ENCODE measurements at regions not wholly inside any gene's neighbourhood (a gene's known extent, or its start where the extent isn't known, plus 50 kb on each side); places are given as distances from the start of the nearest gene placed in this dataset.

DNA sequence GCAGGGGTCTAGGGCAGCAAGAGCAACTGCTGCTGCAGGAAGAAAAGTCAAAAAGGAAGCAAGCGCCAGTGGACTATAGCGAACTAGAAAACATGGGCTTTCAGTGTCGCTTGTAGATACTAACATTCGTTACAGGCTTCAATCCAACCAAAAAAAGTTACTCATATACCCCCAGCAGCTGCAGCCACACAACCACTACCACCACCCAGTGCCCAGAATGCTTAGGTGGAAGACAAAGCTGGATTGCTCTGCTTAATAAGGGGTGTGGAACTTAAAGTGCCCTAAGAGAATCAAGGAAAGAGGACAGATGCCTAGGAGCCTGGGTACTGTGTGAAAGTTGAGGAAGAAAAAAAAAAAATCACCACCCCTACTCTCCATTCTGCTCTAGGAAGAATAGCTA, 203.6 kb downstream of the ELAVL2 start:
- Histone ChIP-seq H3K23ac (ENCODE audit: low read depth, low read length) (no peak overlapping the region), H3K56ac (ENCODE audit: extremely low read depth, insufficient read depth, low read length) (no peak overlapping the region), H3K14ac (replicated peaks; ENCODE audit: low read depth, low read length) (no peak overlapping the region), H3K18ac (ENCODE audit: low read depth, low read length) (no peak overlapping the region), H3K27ac (ENCODE audit: insufficient read depth, low read length) (no peak overlapping the region), H3K27me3 (ENCODE audit: control insufficient read depth, insufficient read depth, low read length) (no peaks in the 10 kb centered on the region), H2BK5ac (ENCODE audit: low read depth, low read length, poor library complexity, severe bottlenecking) (no peak overlapping the region), H2AK5ac (ENCODE audit: low read depth, low read length) (no peak overlapping the region), H2AK9ac (replicated peaks; ENCODE audit: low read depth, low read length, poor library complexity) (no peak overlapping the region), H3K4me1 (ENCODE audit: control insufficient read depth, insufficient read depth, low read length) (no peaks in the 10 kb centered on the region), H3K4me2 (ENCODE audit: low read depth, low read length) (no peak overlapping the region), H3K4ac (ENCODE audit: low read depth, low read length) (no peak overlapping the region), H2BK15ac (ENCODE audit: low read depth, low read length) (no peak overlapping the region), H4K20me1 (ENCODE audit: insufficient read depth, low read length) (no peaks in the 10 kb centered on the region), H3K79me1 (ENCODE audit: low read depth in 1 of 2, low read length in 2 of 2) (no peaks in the 10 kb centered on the region), H3K9ac (ENCODE audit: low read depth, low read length) (no peak overlapping the region), H2BK120ac (ENCODE audit: low read depth, low read length) (no peak overlapping the region), H4K5ac (ENCODE audit: low read depth, low read length) (no peak overlapping the region), H3K4me3 (ENCODE audit: insufficient read depth, low read depth, low read length) (no peak overlapping the region), H2AFZ (replicated peaks; ENCODE audit: low read length, poor library complexity) (no peak overlapping the region), H3K36me3 (ENCODE audit: control insufficient read depth, insufficient read depth, low read length) (no peaks in the 10 kb centered on the region), H3K9me1 (ENCODE audit: insufficient read depth, low read length) (no peaks in the 10 kb centered on the region), H4K8ac (ENCODE audit: low read depth in 2 of 2, low read length in 2 of 2) (no peak overlapping the region), H3K9me3 (ENCODE audit: control insufficient read depth, insufficient read depth, low read length) (peaks cover 4% of the 10 kb centered on the region), H2BK20ac (ENCODE audit: low read depth, low read length) (no peak overlapping the region), H4K91ac (ENCODE audit: insufficient read depth, low read depth, low read length) (no peak overlapping the region)
- CTCF ChIA-PET, result no interaction called here
- DNase-seq, result no peak
- no peak for ATAC-seq (ENCODE audit: low read depth)
- BruUV-seq (replicated peaks), result no TSS peak
- in situ Hi-C loops (cut with MboI; ENCODE audit: low sequenced_read_pairs), result no loop called here
- POLR2A ChIA-PET (ENCODE audit: unreplicated experiment), result no interaction called here
- TF ChIP-seq RFX5 (IDR thresholded peaks at IDR 0.05; ENCODE audit: low read depth, low read length) (no peak), POLR2A (IDR thresholded peaks at IDR 0.05; ENCODE audit: low read depth, low read length) (no peak), SMC3 (IDR thresholded peaks at IDR 0.05; ENCODE audit: low read depth, low read length) (no peak), RCOR1 (IDR thresholded peaks at IDR 0.05; ENCODE audit: insufficient replicate concordance, low read length) (no peak), MXI1 (IDR thresholded peaks at IDR 0.05; ENCODE audit: borderline replicate concordance, low read depth, low read length) (no peak), BHLHE40 (IDR thresholded peaks at IDR 0.05; ENCODE audit: low read depth, low read length) (no peak), NFE2L2 (IDR thresholded peaks at IDR 0.05; ENCODE audit: low read depth, low read length) (no peak), MAZ (IDR thresholded peaks at IDR 0.05; ENCODE audit: borderline replicate concordance, low read depth, low read length) (no peak), MAFK (IDR thresholded peaks at IDR 0.05; ENCODE audit: low read depth, low read length) (no peak), CEBPB (IDR thresholded peaks at IDR 0.05; ENCODE audit: low read depth, low read length) (no peak), RAD21 (IDR thresholded peaks at IDR 0.05; ENCODE audit: low read length) (no peak), FOS (IDR thresholded peaks at IDR 0.05; ENCODE audit: low read depth, low read length) (no peak), CHD1 (IDR thresholded peaks at IDR 0.05; ENCODE audit: low read depth, low read length) (no peak)
- TF ChIP-seq, protein P1, sequence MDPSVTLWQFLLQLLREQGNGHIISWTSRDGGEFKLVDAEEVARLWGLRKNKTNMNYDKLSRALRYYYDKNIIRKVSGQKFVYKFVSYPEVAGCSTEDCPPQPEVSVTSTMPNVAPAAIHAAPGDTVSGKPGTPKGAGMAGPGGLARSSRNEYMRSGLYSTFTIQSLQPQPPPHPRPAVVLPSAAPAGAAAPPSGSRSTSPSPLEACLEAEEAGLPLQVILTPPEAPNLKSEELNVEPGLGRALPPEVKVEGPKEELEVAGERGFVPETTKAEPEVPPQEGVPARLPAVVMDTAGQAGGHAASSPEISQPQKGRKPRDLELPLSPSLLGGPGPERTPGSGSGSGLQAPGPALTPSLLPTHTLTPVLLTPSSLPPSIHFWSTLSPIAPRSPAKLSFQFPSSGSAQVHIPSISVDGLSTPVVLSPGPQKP (IDR thresholded peaks at IDR 0.05; ENCODE audit: borderline replicate concordance, low read depth, low read length), result no peak
- TF ChIP-seq, protein P2, sequence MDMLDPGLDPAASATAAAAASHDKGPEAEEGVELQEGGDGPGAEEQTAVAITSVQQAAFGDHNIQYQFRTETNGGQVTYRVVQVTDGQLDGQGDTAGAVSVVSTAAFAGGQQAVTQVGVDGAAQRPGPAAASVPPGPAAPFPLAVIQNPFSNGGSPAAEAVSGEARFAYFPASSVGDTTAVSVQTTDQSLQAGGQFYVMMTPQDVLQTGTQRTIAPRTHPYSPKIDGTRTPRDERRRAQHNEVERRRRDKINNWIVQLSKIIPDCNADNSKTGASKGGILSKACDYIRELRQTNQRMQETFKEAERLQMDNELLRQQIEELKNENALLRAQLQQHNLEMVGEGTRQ (IDR thresholded peaks at IDR 0.05; ENCODE audit: low read depth, low read length), result no peak
- TF ChIP-seq, protein P3, sequence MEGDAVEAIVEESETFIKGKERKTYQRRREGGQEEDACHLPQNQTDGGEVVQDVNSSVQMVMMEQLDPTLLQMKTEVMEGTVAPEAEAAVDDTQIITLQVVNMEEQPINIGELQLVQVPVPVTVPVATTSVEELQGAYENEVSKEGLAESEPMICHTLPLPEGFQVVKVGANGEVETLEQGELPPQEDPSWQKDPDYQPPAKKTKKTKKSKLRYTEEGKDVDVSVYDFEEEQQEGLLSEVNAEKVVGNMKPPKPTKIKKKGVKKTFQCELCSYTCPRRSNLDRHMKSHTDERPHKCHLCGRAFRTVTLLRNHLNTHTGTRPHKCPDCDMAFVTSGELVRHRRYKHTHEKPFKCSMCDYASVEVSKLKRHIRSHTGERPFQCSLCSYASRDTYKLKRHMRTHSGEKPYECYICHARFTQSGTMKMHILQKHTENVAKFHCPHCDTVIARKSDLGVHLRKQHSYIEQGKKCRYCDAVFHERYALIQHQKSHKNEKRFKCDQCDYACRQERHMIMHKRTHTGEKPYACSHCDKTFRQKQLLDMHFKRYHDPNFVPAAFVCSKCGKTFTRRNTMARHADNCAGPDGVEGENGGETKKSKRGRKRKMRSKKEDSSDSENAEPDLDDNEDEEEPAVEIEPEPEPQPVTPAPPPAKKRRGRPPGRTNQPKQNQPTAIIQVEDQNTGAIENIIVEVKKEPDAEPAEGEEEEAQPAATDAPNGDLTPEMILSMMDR (conservative IDR thresholded peaks at IDR 0.05; ENCODE audit: low read depth, low read length), result no peak
- intact Hi-C loops (cut with micrococcal nuclease), result no loop called here
- dilution Hi-C loops (cut with HindIII; ENCODE audit: low sequenced_read_pairs, unreplicated experiment), result no loop called here
- no CpG with 5 or more reads among the region's 4 CpGs for WGBS, 2 experiments (ENCODE audit: extremely low coverage in 2 of 2, insufficient read length in 1 of 2)

Measured in IMR-90 (cell line).